ENCODE measurements at regions not wholly inside any gene's neighbourhood (a gene's known extent, or its start where the extent isn't known, plus 50 kb on each side); places are given as distances from the start of the nearest gene placed in this dataset.

GRCh38 chr15:47614360-47615011 is 102.8 kb upstream of the SEMA6D start:
- no peak for DNase-seq

- DNase-seq = no peak
These were observed 100.4 kb upstream of the SEMA6D start for GRCh38 chr15:47616876-47617275.

GRCh38 chr15:47618241-47618640 is 99.1 kb upstream of the SEMA6D start:
- DNase-seq = no peak

GRCh38 chr15:47620960-47621681 is 96.2 kb upstream of the SEMA6D start:
- DNase-seq = peak in 1 of 2 experiments; percentile 43

- no peak for DNase-seq
These were observed 95.2 kb upstream of the SEMA6D start for GRCh38 chr15:47622055-47622454.

- DNase-seq = no peak
These were observed 92.8 kb upstream of the SEMA6D start for GRCh38 chr15:47624503-47624902.

GRCh38 chr15:47639042-47639441 is 78.3 kb upstream of the SEMA6D start:
- no peak for DNase-seq

GRCh38 chr15:47640079-47640478 is 77.2 kb upstream of the SEMA6D start:
- DNase-seq = no peak

GRCh38 chr15:47640901-47641300 is 76.4 kb upstream of the SEMA6D start:
- no peak for DNase-seq

- no peak for DNase-seq
These were observed 72.6 kb upstream of the SEMA6D start for GRCh38 chr15:47644722-47645121.

- no peak for DNase-seq
These were observed 66.7 kb upstream of the SEMA6D start for GRCh38 chr15:47650564-47650963.

- no peak for DNase-seq
These were observed 65.0 kb upstream of the SEMA6D start for GRCh38 chr15:47652328-47652727.

- DNase-seq = no peak
These were observed 64.5 kb upstream of the SEMA6D start for GRCh38 chr15:47652844-47653243.

- DNase-seq = no peak
These were observed 55.6 kb upstream of the SEMA6D start for GRCh38 chr15:47661661-47662180.

- DNase-seq = no peak
These were observed 54.2 kb upstream of the SEMA6D start for GRCh38 chr15:47663101-47663500.
